Upper lobe of right lung (tissue), 1 donor: ENCODE measurements at regions not wholly inside any gene's neighbourhood (a gene's known extent, or its start where the extent isn't known, plus 50 kb on each side); places are given as distances from the start of the nearest gene placed in this dataset.

Experiments
- ATAC-seq: fragments of 200-7000 bp; cut with Tn5 transposase; one replicate; pipeline ENCODE4 v1.9.1; 2020; ENCODE audit warnings: mild to moderate bottlenecking, moderate library complexity
- DNase-seq: peaks from one replicate; pipeline ENCODE4 v3.0.0-alpha.2; 2020
- H3K27ac ChIP-seq: fragments of 200-600 bp; one replicate; pipeline ENCODE4 v1.8.0; 2022
- H3K27me3 ChIP-seq: fragments of 200-600 bp; one replicate; pipeline ENCODE4 v1.8.0; 2022; ENCODE audit warnings: mild to moderate bottlenecking
- H3K36me3 ChIP-seq: fragments of 200-600 bp; one replicate; pipeline ENCODE4 v1.8.0; 2022
- H3K4me1 ChIP-seq: fragments of 200-600 bp; one replicate; pipeline ENCODE4 v1.8.0; 2022
- H3K4me3 ChIP-seq: fragments of 200-600 bp; one replicate; pipeline ENCODE4 v1.8.0; 2022; ENCODE audit warnings: mild to moderate bottlenecking
- H3K9me3 ChIP-seq: fragments of 200-600 bp; one replicate; pipeline ENCODE4 v1.8.0; 2022
- CTCF ChIP-seq: fragments of 200-600 bp; IDR thresholded peaks from one replicate; pipeline ENCODE4 v1.8.0; 2022; ENCODE audit warnings: antibody characterized with exemption
- intact Hi-C: fragments of 100-400 bp; cut with DNase I; formaldehyde crosslinking; loops from one replicate; pipeline ENCODE4 v1.11.0; 2022
- donor health status: DM: no; HTN: yes; CAD: no; lungs with severe emphysema.

- intact Hi-C loops: no loop called here
- Histone ChIP-seq H3K4me3 (no peak overlapping the region), H3K27ac (no peak overlapping the region), H3K36me3 (no peaks in the 10 kb centered on the region), H3K9me3 (no peaks in the 10 kb centered on the region), H3K4me1 (no peaks in the 10 kb centered on the region), H3K27me3 (no peaks in the 10 kb centered on the region)
- DNase-seq: no peak
- no peak for ATAC-seq
- TF ChIP-seq CTCF: no peak
These were observed 776.5 kb upstream of the SLITRK1 start for GRCh38 chr13:84658491-84659358.

- intact Hi-C loops: no loop called here
- Histone ChIP-seq H3K36me3 (no peaks in the 10 kb centered on the region), H3K9me3 (no peaks in the 10 kb centered on the region), H3K27ac (no peak overlapping the region), H3K4me3 (no peak overlapping the region), H3K4me1 (no peaks in the 10 kb centered on the region), H3K27me3 (no peaks in the 10 kb centered on the region)
- DNase-seq (no peak), ATAC-seq (no peak)
- TF ChIP-seq CTCF: no peak
These were observed 773.4 kb upstream of the SLITRK1 start for GRCh38 chr13:84655677-84656076.

- no peak for ATAC-seq
- H3K27me3 ChIP-seq: no peaks in the 10 kb centered on the region
- TF ChIP-seq CTCF: no peak
- intact Hi-C loops: no loop called here
- no peaks in the 10 kb centered on the region for H3K4me1 ChIP-seq
- H3K9me3 ChIP-seq: no peaks in the 10 kb centered on the region
- no peak overlapping the region for H3K4me3 ChIP-seq
- DNase-seq: no peak
- H3K27ac ChIP-seq: no peak overlapping the region
- H3K36me3 ChIP-seq: no peaks in the 10 kb centered on the region
These were observed 772.5 kb upstream of the SLITRK1 start for GRCh38 chr13:84654654-84655275.

- intact Hi-C loops: no loop called here
These were observed 771.8 kb upstream of the SLITRK1 start for GRCh38 chr13:84653915-84654534.

GRCh38 chr13:84651705-84652104, 769.4 kb upstream of the SLITRK1 start:
- intact Hi-C loops: no loop called here
- ATAC-seq (no peak), DNase-seq (no peak)
- Histone ChIP-seq H3K4me1 (no peaks in the 10 kb centered on the region), H3K4me3 (no peak overlapping the region), H3K36me3 (no peaks in the 10 kb centered on the region), H3K9me3 (no peaks in the 10 kb centered on the region), H3K27ac (no peak overlapping the region), H3K27me3 (no peaks in the 10 kb centered on the region)
- no peak for TF ChIP-seq CTCF

More at GRCh38 chr13:84653915-84654534, 771.8 kb upstream of the SLITRK1 start:
- no peak overlapping the region for H3K27ac ChIP-seq
- no peak for TF ChIP-seq CTCF
- H3K27me3 ChIP-seq: no peaks in the 10 kb centered on the region
- H3K4me3 ChIP-seq: no peak overlapping the region
- no peak for DNase-seq
- no peaks in the 10 kb centered on the region for H3K36me3 ChIP-seq
- ATAC-seq: no peak
- H3K9me3 ChIP-seq: no peaks in the 10 kb centered on the region
- H3K4me1 ChIP-seq: no peaks in the 10 kb centered on the region
